ENCODE measurements at regions not wholly inside any gene's neighbourhood (a gene's known extent, or its start where the extent isn't known, plus 50 kb on each side); places are given as distances from the start of the nearest gene placed in this dataset.

GRCh38 chrX:40278340-40279090, 180.8 kb upstream of the BCOR start:
- DNase-seq = no peak
- no peak overlapping the region for H3K27ac Mint-ChIP-seq
- H3K4me3 Mint-ChIP-seq = no peak overlapping the region
- peaks cover 20% of the 10 kb centered on the region for H3K4me1 Mint-ChIP-seq
- TF ChIP-seq CTCF (IDR thresholded peaks at IDR 0.05) = no peak
- H3K27me3 Mint-ChIP-seq (ENCODE audit: low read depth, poor library complexity) = peaks cover 26% of the 10 kb centered on the region
- no peaks in the 10 kb centered on the region for H3K36me3 Mint-ChIP-seq (ENCODE audit: low read depth)
- peaks cover 35% of the 10 kb centered on the region for H3K9me3 Mint-ChIP-seq

- DNase-seq = no peak
- peaks cover 28% of the 10 kb centered on the region for H3K4me1 Mint-ChIP-seq
- no peaks in the 10 kb centered on the region for H3K36me3 Mint-ChIP-seq (ENCODE audit: low read depth)
- H3K27me3 Mint-ChIP-seq (ENCODE audit: low read depth, poor library complexity) = peaks cover 31% of the 10 kb centered on the region
- no peak for TF ChIP-seq CTCF (IDR thresholded peaks at IDR 0.05)
- H3K4me3 Mint-ChIP-seq = no peak overlapping the region
- H3K27ac Mint-ChIP-seq = no peak overlapping the region
- H3K9me3 Mint-ChIP-seq = peaks cover 39% of the 10 kb centered on the region
Measured at GRCh38 chrX:40277672-40278071, 179.9 kb upstream of the BCOR start.

GRCh38 chrX:40273356-40274050, 175.7 kb upstream of the BCOR start:
- Mint-ChIP-seq H3K4me3 (peak overlapping the region; percentile 50), H3K27me3 (ENCODE audit: low read depth, poor library complexity) (peaks cover 44% of the 10 kb centered on the region), H3K4me1 (peaks cover 22% of the 10 kb centered on the region), H3K9me3 (peaks cover 54% of the 10 kb centered on the region), H3K27ac (no peak overlapping the region), H3K36me3 (ENCODE audit: low read depth) (no peaks in the 10 kb centered on the region)
- no peak for DNase-seq
- no peak for TF ChIP-seq CTCF (IDR thresholded peaks at IDR 0.05)

GRCh38 chrX:40272776-40273175, 175.0 kb upstream of the BCOR start:
- Mint-ChIP-seq H3K4me3 (peak overlapping the region; percentile 50), H3K27me3 (ENCODE audit: low read depth, poor library complexity) (peaks cover 40% of the 10 kb centered on the region), H3K36me3 (ENCODE audit: low read depth) (no peaks in the 10 kb centered on the region), H3K9me3 (peaks cover 48% of the 10 kb centered on the region), H3K27ac (no peak overlapping the region), H3K4me1 (peaks cover 19% of the 10 kb centered on the region)
- DNase-seq = no peak
- no peak for TF ChIP-seq CTCF (IDR thresholded peaks at IDR 0.05)

GRCh38 chrX:40272141-40272540, 174.4 kb upstream of the BCOR start:
- no peak for DNase-seq
- TF ChIP-seq CTCF (IDR thresholded peaks at IDR 0.05) = no peak
- H3K27ac Mint-ChIP-seq = no peak overlapping the region
- peaks cover 40% of the 10 kb centered on the region for H3K27me3 Mint-ChIP-seq (ENCODE audit: low read depth, poor library complexity)
- peak overlapping the region; percentile 50 for H3K4me3 Mint-ChIP-seq
- no peaks in the 10 kb centered on the region for H3K36me3 Mint-ChIP-seq (ENCODE audit: low read depth)
- peaks cover 44% of the 10 kb centered on the region for H3K9me3 Mint-ChIP-seq
- H3K4me1 Mint-ChIP-seq = peaks cover 25% of the 10 kb centered on the region

GRCh38 chrX:40268188-40268520, 170.4 kb upstream of the BCOR start:
- Mint-ChIP-seq H3K36me3 (ENCODE audit: low read depth) (no peaks in the 10 kb centered on the region), H3K4me3 (no peak overlapping the region), H3K4me1 (peaks cover 33% of the 10 kb centered on the region), H3K27me3 (ENCODE audit: low read depth, poor library complexity) (peaks cover 43% of the 10 kb centered on the region), H3K27ac (no peak overlapping the region), H3K9me3 (peaks cover 33% of the 10 kb centered on the region)
- DNase-seq = no peak
- no peak for TF ChIP-seq CTCF (IDR thresholded peaks at IDR 0.05)

All from nephron progenitor cell (in vitro differentiated cells).